Upper lobe of left lung (tissue), 6 donors: ENCODE measurements at regions not wholly inside any gene's neighbourhood (a gene's known extent, or its start where the extent isn't known, plus 50 kb on each side); places are given as distances from the start of the nearest gene placed in this dataset.

ENCODE experiments used
- ATAC-seq, 2 donors: fragments of 200-7000 bp; cut with Tn5 transposase; one replicate each; pipeline ENCODE4 v1.9.1; 2022; ENCODE audit warnings: mild to moderate bottlenecking in 2 of 2, moderate library complexity in 2 of 2; ENCODE audit not compliant: low FRiP score in 2 of 2
- DNase-seq, 2 donors: peaks; one replicate each; pipeline ENCODE4 v3.0.0-alpha.2; 2019 to 2020
- H3K27ac ChIP-seq, 4 donors: fragments of 200-600 bp; sonication (generic); one replicate each; pipeline ENCODE4 v1.5.1; 2016 to 2019
- H3K27me3 ChIP-seq, 4 donors: fragments of 200-600 bp; sonication (generic); one replicate each; pipeline ENCODE4 v1.5.1; 2017 to 2019
- H3K36me3 ChIP-seq, 4 donors: fragments of 200-600 bp; sonication (generic); one replicate each; pipeline ENCODE4 v1.5.1; 2016 to 2019
- H3K4me1 ChIP-seq, 4 donors: fragments of 200-600 bp; sonication (generic); one replicate each; pipeline ENCODE4 v1.5.1; 2018 to 2019
- H3K4me3 ChIP-seq, 4 donors: fragments of 200-600 bp; sonication (generic); one replicate each; pipeline ENCODE4 v1.5.1; 2017 to 2019; ENCODE audit warnings: mild to moderate bottlenecking in 2 of 4, moderate library complexity in 1 of 4
- H3K9me3 ChIP-seq, 4 donors: fragments of 200-600 bp; sonication (generic); one replicate each; pipeline ENCODE4 v1.5.1; 2018 to 2019
- CTCF ChIP-seq, 6 experiments: fragments of 450-650 bp in 4 of 6; fragments of 200-600 bp in 2 of 6; sonication (generic) in 2 of 6; IDR thresholded peaks; one replicate each; pipeline ENCODE4 v1.5.1; 2016 to 2019; ENCODE audit warnings: antibody characterized with exemption in 6 of 6
- EP300 ChIP-seq, 4 donors: sonication (generic); formaldehyde crosslinking; IDR thresholded peaks; one replicate each; pipeline ENCODE4 v1.5.1; 2017; ENCODE audit warnings: antibody characterized with exemption in 4 of 4, control low read depth in 2 of 4
- POLR2A ChIP-seq, 4 donors: fragments of 450-650 bp; IDR thresholded peaks; one replicate each; pipeline ENCODE4 v1.5.1; 2016 to 2017; ENCODE audit warnings: antibody characterized with exemption in 4 of 4, mild to moderate bottlenecking in 2 of 4
- POLR2AphosphoS5 ChIP-seq, 2 donors: sonication (generic); formaldehyde crosslinking; IDR thresholded peaks; one replicate each; pipeline ENCODE4 v1.5.1; 2017; ENCODE audit warnings: antibody characterized with exemption in 2 of 2
- WGBS, 2 donors: methylation state at CpG; one replicate each; pipeline ENCODE4 v1.1.5; 2017 to 2018; 5-methylcytosine and 5-hydroxymethylcytosine counted together
- donor health status: DM: no; HTN: no; CAD: no; lungs with moderate emphysema.
- donor health status: DM: no; HTN: yes; CAD: no; lungs with severe emphysema.

GRCh38 chr18:28466204-28466603 is 289.3 kb upstream of the CDH2 start:
- H3K4me3 ChIP-seq, result no peak overlapping the region
- no peaks in the 10 kb centered on the region for H3K9me3 ChIP-seq
- 93 to 95% methylated on average over 2 of the region's 2 CpGs for WGBS, 2 donors
- H3K36me3 ChIP-seq, result no peaks in the 10 kb centered on the region
- H3K27me3 ChIP-seq, result no peaks in the 10 kb centered on the region
- ATAC-seq (no peak), DNase-seq (no peak)
- no peak overlapping the region for H3K27ac ChIP-seq
- TF ChIP-seq POLR2AphosphoS5 (IDR thresholded peaks at IDR 0.05) (no peak), POLR2A (IDR thresholded peaks at IDR 0.05) (no peak), EP300 (IDR thresholded peaks at IDR 0.05) (no peak), CTCF (IDR thresholded peaks at IDR 0.05) (no peak)
- H3K4me1 ChIP-seq, result no peaks in the 10 kb centered on the region

GRCh38 chr18:28459587-28459986 is 282.7 kb upstream of the CDH2 start:
- TF ChIP-seq EP300 (IDR thresholded peaks at IDR 0.05), result no peak
- no peak overlapping the region for H3K27ac ChIP-seq
- H3K27me3 ChIP-seq, result no peaks in the 10 kb centered on the region
- ATAC-seq (no peak), DNase-seq (no peak)
- no peaks in the 10 kb centered on the region for H3K36me3 ChIP-seq
- H3K4me3 ChIP-seq, result no peak overlapping the region
- no peaks in the 10 kb centered on the region for H3K4me1 ChIP-seq
- no peaks in the 10 kb centered on the region for H3K9me3 ChIP-seq
- 86 to 95% methylated on average over 2 of the region's 2 CpGs for WGBS, 2 donors

GRCh38 chr18:28458751-28459150 is 281.8 kb upstream of the CDH2 start:
- DNase-seq (no peak), ATAC-seq (no peak)
- WGBS, 2 donors, result 90 to 93% methylated on average over 1 of the region's 1 CpG
- Histone ChIP-seq H3K36me3 (no peaks in the 10 kb centered on the region), H3K27ac (no peak overlapping the region), H3K27me3 (no peaks in the 10 kb centered on the region), H3K9me3 (no peaks in the 10 kb centered on the region), H3K4me1 (no peaks in the 10 kb centered on the region), H3K4me3 (no peak overlapping the region)
- TF ChIP-seq CTCF (IDR thresholded peaks at IDR 0.05) (no peak), EP300 (IDR thresholded peaks at IDR 0.05) (no peak), POLR2A (IDR thresholded peaks at IDR 0.05) (no peak), POLR2AphosphoS5 (IDR thresholded peaks at IDR 0.05) (no peak)

- no peak for DNase-seq
- no peaks in the 10 kb centered on the region for H3K27me3 ChIP-seq
- TF ChIP-seq POLR2A (IDR thresholded peaks at IDR 0.05) (no peak), CTCF (IDR thresholded peaks at IDR 0.05) (no peak), EP300 (IDR thresholded peaks at IDR 0.05) (no peak), POLR2AphosphoS5 (IDR thresholded peaks at IDR 0.05) (no peak)
- no peaks in the 10 kb centered on the region for H3K36me3 ChIP-seq
- H3K27ac ChIP-seq, result no peak overlapping the region
- H3K4me3 ChIP-seq, result no peak overlapping the region
- WGBS, 2 donors, result 56 to 68% methylated on average over 2 of the region's 2 CpGs
- H3K9me3 ChIP-seq, result no peaks in the 10 kb centered on the region
- H3K4me1 ChIP-seq, result no peaks in the 10 kb centered on the region
- ATAC-seq, result no peak
Observed at GRCh38 chr18:28457784-28458183, 280.9 kb upstream of the CDH2 start.

GRCh38 chr18:28455971-28456370 is 279.0 kb upstream of the CDH2 start:
- ATAC-seq (no peak), DNase-seq (no peak)
- Histone ChIP-seq H3K36me3 (no peaks in the 10 kb centered on the region), H3K27me3 (no peaks in the 10 kb centered on the region), H3K4me3 (no peak overlapping the region), H3K27ac (no peak overlapping the region), H3K4me1 (no peaks in the 10 kb centered on the region), H3K9me3 (no peaks in the 10 kb centered on the region)
- TF ChIP-seq POLR2A (IDR thresholded peaks at IDR 0.05) (no peak), POLR2AphosphoS5 (IDR thresholded peaks at IDR 0.05) (no peak), EP300 (IDR thresholded peaks at IDR 0.05) (no peak), CTCF (IDR thresholded peaks at IDR 0.05) (no peak)
- WGBS, 2 donors, result 84 to 89% methylated on average over 2 of the region's 2 CpGs
